Natural killer cell (primary cell): ENCODE measurements at regions not wholly inside any gene's neighbourhood (a gene's known extent, or its start where the extent isn't known, plus 50 kb on each side); places are given as distances from the start of the nearest gene placed in this dataset.

Experiments
- ATAC-seq, 3 donors: fragments of 150-1000 bp in 2 of 3; fragments of 200-7000 bp in 1 of 3; cut with Tn5 transposase; 1 replicate in 1 of 3; 2 replicates in 2 of 3; pipeline ENCODE4 v1.10.0; 2021; ENCODE audit warnings: mild to moderate bottlenecking in 2 of 3, moderate library complexity in 2 of 3
- DNase-seq, 2 donors: peaks; one replicate each; pipeline versions ENCODE4 v3.0.0 to v3.0.0-alpha.2; 2013 to 2021; ENCODE audit warnings: mixed read lengths in 1 of 2
- H3K27ac ChIP-seq: one replicate; pipeline ENCODE4 v1.5.1; 2013; ENCODE audit warnings: mild to moderate bottlenecking, low read length
- H3K27me3 ChIP-seq: one replicate; pipeline ENCODE4 v1.6.1; 2013; ENCODE audit warnings: low read length; ENCODE audit not compliant: control insufficient read depth, insufficient read depth
- H3K36me3 ChIP-seq: one replicate; pipeline ENCODE4 v1.6.1; 2013; ENCODE audit warnings: low read length; ENCODE audit not compliant: control insufficient read depth, insufficient read depth
- H3K4me1 ChIP-seq: one replicate; pipeline ENCODE4 v1.6.1; 2013; ENCODE audit warnings: low read length; ENCODE audit not compliant: control insufficient read depth, insufficient read depth
- H3K4me3 ChIP-seq: one replicate; pipeline ENCODE4 v1.5.1; 2013; ENCODE audit warnings: low read length
- H3K9me3 ChIP-seq: one replicate; pipeline ENCODE4 v1.6.1; 2013; ENCODE audit warnings: low read length; ENCODE audit not compliant: control insufficient read depth, insufficient read depth
- H3K27ac Mint-ChIP-seq, 2 donors: one replicate each; pipeline ENCODE4 v1.8.0; 2022; ENCODE audit warnings: mild to moderate bottlenecking in 2 of 2, mixed read lengths in 2 of 2, moderate library complexity in 1 of 2
- H3K27me3 Mint-ChIP-seq, 2 donors: one replicate each; pipeline ENCODE4 v1.8.0; 2022; ENCODE audit warnings: low read depth in 2 of 2, mixed read lengths in 2 of 2
- H3K36me3 Mint-ChIP-seq: one replicate; pipeline ENCODE4 v1.8.0; 2022; ENCODE audit warnings: mixed read lengths
- H3K4me1 Mint-ChIP-seq, 2 donors: one replicate each; pipeline ENCODE4 v1.8.0; 2022; ENCODE audit warnings: mixed read lengths in 2 of 2
- H3K4me3 Mint-ChIP-seq: one replicate; pipeline ENCODE4 v1.8.0; 2022; ENCODE audit warnings: mild to moderate bottlenecking, moderate library complexity, mixed read lengths
- H3K9me3 Mint-ChIP-seq, 2 donors: one replicate each; pipeline ENCODE4 v1.8.0; 2022; ENCODE audit warnings: mixed read lengths in 2 of 2
- WGBS: methylation state at CpG from one replicate; pipeline ENCODE4 v1.1.7; 2013; ENCODE audit warnings: missing lambda C conversion rate; ENCODE audit not compliant: insufficient coverage; 5-methylcytosine and 5-hydroxymethylcytosine counted together
- intact Hi-C: fragments of 100-400 bp; cut with micrococcal nuclease; formaldehyde crosslinking; loops from one replicate; pipeline ENCODE4 v1.14.2; 2022
- TF ChIP-seq, protein P1 (sequence below): fragments of 200-600 bp; IDR thresholded peaks from one replicate; pipeline ENCODE4 v1.8.0; 2022; ENCODE audit warnings: antibody characterized with exemption

DNA sequence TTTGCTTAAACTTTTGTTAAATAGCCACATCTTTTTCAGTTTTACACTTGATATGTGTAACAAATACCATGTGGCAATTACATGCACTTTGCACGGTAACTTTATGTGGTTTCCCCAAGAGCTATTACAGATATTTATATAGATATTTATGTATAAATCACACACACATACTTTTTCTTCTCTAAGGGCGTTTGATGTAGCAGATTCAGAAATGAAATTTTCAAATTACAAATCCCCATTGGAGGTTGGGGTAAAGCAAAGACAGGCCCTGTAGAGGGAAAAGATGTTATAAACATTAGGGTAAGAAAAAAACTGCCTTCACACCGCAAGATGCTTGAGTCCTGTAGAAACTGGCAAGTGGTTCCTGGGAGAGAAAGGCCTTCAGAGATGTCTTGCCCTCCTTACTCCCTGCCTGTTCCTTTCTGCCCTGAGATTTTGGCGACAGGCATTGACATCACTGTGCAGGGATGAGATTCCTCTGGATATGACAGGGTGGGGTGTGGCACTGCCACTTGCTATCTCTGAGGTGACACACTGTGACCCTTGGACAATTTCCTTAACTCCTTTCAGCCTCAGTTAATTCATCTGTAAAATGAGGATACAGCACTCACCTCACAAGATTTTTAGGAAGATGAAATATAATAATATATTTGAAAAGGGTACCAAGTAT, 177.9 kb upstream of the TUT7 start:
- 90% methylated on average over 2 of the region's 4 CpGs for WGBS
- no peaks in the 10 kb centered on the region for H3K36me3 Mint-ChIP-seq
- no peak overlapping the region for H3K4me3 Mint-ChIP-seq

DNA sequence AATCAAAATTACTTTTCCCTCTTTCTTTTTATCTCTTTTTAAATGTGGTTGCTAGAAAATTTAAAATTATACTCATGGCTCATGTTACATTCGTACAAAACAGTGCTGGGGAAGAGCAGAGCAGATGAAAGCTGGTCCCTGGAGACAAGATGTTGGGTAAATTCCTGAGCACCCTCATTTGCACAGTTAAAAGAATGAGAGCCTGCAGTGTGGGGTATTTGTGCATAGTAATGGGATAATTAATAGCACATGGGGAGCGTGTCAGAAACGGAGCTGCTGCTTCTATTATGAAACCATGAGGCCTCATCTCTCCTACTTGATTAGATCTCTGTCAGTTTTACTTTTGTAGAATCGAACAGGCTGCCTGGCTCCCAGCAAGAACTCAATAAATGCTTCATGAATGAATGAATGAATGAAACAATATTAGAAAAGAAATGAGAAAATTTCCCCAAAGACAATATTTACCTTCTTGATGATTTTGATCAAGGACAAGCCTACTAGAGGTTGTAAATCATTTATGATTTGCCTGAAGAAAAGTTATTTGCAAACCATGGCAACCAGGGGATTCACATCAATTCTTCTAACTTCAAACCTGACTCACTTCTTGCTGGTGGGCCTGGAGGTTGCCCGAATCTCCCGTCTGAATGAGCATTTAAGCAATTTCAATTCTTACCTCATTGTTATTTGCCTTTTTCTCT, 177.2 kb upstream of the TUT7 start:
- TF ChIP-seq, protein P1, sequence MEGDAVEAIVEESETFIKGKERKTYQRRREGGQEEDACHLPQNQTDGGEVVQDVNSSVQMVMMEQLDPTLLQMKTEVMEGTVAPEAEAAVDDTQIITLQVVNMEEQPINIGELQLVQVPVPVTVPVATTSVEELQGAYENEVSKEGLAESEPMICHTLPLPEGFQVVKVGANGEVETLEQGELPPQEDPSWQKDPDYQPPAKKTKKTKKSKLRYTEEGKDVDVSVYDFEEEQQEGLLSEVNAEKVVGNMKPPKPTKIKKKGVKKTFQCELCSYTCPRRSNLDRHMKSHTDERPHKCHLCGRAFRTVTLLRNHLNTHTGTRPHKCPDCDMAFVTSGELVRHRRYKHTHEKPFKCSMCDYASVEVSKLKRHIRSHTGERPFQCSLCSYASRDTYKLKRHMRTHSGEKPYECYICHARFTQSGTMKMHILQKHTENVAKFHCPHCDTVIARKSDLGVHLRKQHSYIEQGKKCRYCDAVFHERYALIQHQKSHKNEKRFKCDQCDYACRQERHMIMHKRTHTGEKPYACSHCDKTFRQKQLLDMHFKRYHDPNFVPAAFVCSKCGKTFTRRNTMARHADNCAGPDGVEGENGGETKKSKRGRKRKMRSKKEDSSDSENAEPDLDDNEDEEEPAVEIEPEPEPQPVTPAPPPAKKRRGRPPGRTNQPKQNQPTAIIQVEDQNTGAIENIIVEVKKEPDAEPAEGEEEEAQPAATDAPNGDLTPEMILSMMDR, result no peak

More for the DNA sequence above, 177.9 kb upstream of the TUT7 start:
- Histone ChIP-seq H3K36me3 (no peaks in the 10 kb centered on the region), H3K9me3 (no peaks in the 10 kb centered on the region), H3K27me3 (no peaks in the 10 kb centered on the region), H3K27ac (no peak overlapping the region), H3K4me1 (no peaks in the 10 kb centered on the region), H3K4me3 (no peak overlapping the region)
- ATAC-seq, result no peak
- Mint-ChIP-seq H3K27ac (no peak overlapping the region), H3K4me1 (no peaks in the 10 kb centered on the region), H3K9me3 (no peaks in the 10 kb centered on the region), H3K27me3 (peaks cover 13 to 21% of the 10 kb centered on the region in 2 donors)
- DNase-seq, result no peak
- TF ChIP-seq, protein P1, result no peak
- intact Hi-C loops, result no loop called here

DNA sequence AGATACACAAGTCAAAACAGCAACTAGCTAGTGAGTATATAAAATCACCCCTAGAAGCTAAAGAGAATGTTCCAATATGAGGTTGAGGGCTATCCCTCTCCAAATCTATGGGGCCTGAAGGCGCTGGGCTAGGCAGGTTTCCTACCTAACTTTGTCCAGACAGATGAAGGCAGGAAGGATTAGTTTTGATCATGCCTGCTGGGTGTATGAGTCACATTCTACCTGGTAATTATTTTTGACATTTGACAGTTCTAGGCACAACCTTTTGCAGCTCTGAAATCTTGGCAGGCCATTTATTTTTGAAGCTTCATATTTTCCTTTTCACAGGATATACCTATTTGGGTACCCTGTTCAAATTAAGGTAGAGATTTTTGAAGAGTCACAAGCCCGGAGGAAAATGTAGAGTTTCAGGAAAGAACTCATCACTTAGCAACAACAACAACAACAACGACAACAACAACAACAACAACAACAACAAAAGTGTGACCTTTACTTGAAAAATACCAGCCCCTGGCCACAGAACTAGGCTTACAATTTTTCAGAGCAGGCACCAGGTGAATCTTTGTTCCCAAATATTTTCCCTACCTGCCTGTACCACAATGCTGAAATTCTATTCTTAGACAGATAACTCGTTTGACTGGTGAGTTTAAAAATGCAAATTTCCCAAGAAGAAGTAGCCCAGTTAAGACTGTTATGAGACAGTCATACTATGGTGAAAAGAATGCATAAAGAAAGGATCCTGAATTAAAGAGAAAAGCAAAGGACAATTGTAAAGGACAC, 175.5 kb upstream of the TUT7 start:
- intact Hi-C loops, result no loop called here
- H3K4me1 ChIP-seq, result no peaks in the 10 kb centered on the region
- WGBS, result 73% methylated on average over 4 of the region's 4 CpGs

More for the DNA sequence above, 177.2 kb upstream of the TUT7 start:
- no peak overlapping the region for H3K4me3 Mint-ChIP-seq
- H3K36me3 Mint-ChIP-seq, result no peaks in the 10 kb centered on the region
- no peak overlapping the region for H3K27ac Mint-ChIP-seq
- no peaks in the 10 kb centered on the region for H3K9me3 Mint-ChIP-seq
- H3K4me1 Mint-ChIP-seq, result no peaks in the 10 kb centered on the region
- H3K27me3 Mint-ChIP-seq, result peaks cover 13 to 23% of the 10 kb centered on the region in 2 donors
- no peaks in the 10 kb centered on the region for H3K4me1 ChIP-seq
- H3K9me3 ChIP-seq, result no peaks in the 10 kb centered on the region
- H3K4me3 ChIP-seq, result no peak overlapping the region
- no peak for ATAC-seq
- intact Hi-C loops, result no loop called here
- 89% methylated on average over 6 of the region's 6 CpGs for WGBS
- H3K27me3 ChIP-seq, result no peaks in the 10 kb centered on the region
- H3K27ac ChIP-seq, result no peak overlapping the region
- H3K36me3 ChIP-seq, result no peaks in the 10 kb centered on the region
- no peak for DNase-seq

More for the DNA sequence above, 175.5 kb upstream of the TUT7 start:
- no peak for DNase-seq
- Histone ChIP-seq H3K27me3 (no peaks in the 10 kb centered on the region), H3K4me3 (no peak overlapping the region), H3K27ac (no peak overlapping the region), H3K36me3 (no peaks in the 10 kb centered on the region), H3K9me3 (no peaks in the 10 kb centered on the region)
- no peak overlapping the region for H3K4me3 Mint-ChIP-seq
- H3K36me3 Mint-ChIP-seq, result no peaks in the 10 kb centered on the region
- no peak for ATAC-seq
- no peaks in the 10 kb centered on the region for H3K9me3 Mint-ChIP-seq
- TF ChIP-seq, protein P1, result no peak
- H3K4me1 Mint-ChIP-seq, result no peaks in the 10 kb centered on the region
- H3K27me3 Mint-ChIP-seq, result peaks cover 10 to 32% of the 10 kb centered on the region in 2 donors
- no peak overlapping the region for H3K27ac Mint-ChIP-seq
